H1 (cell line): ENCODE measurements at regions not wholly inside any gene's neighbourhood (a gene's known extent, or its start where the extent isn't known, plus 50 kb on each side); places are given as distances from the start of the nearest gene placed in this dataset.

Source experiments
- CTCF ChIA-PET: fragments of 300-600 bp; sonication (Branson Sonifier 250); formaldehyde crosslinking; loops from one replicate; lab custom pipeline; 2021; ENCODE audit not compliant: partially characterized antibody; lab: Charles Lee
- POLR2A ChIA-PET: fragments of 300-600 bp; sonication (Branson Sonifier 250); formaldehyde crosslinking; loops from one replicate; lab custom pipeline; 2021; ENCODE audit warnings: inconsistent platforms; ENCODE audit not compliant: partially characterized antibody; lab: Charles Lee
- DNase-seq, 2 experiments: peaks; one replicate each; pipeline versions ENCODE4 v3.0.0 to v3.0.0-alpha.2; 2010 to 2022; ENCODE audit warnings: low spot score in 2 of 2, low read depth in 1 of 2, mixed read lengths in 1 of 2
- FAIRE-seq: peaks from 2 replicates; lab custom pipeline; 2011; peaks lifted over from hg19 to GRCh38; lab: Jason Lieb, UNC
- H2AFZ ChIP-seq: 2 replicates; pipeline ENCODE4 v1.8.1; 2012; ENCODE audit warnings: low read length, inconsistent platforms
- H2AK5ac ChIP-seq: 2 replicates; pipeline ENCODE4 v1.6.1; 2013; ENCODE audit warnings: low read depth, low read length
- H2BK120ac ChIP-seq: replicated peaks from 2 replicates; pipeline ENCODE3; 2013; ENCODE audit warnings: low read depth, low read length, inconsistent platforms
- H2BK12ac ChIP-seq: 2 replicates; pipeline ENCODE4 v1.6.1; 2013; ENCODE audit warnings: low read depth, low read length
- H2BK15ac ChIP-seq: 2 replicates; pipeline ENCODE4 v1.6.1; 2013; ENCODE audit warnings: low read length
- H2BK20ac ChIP-seq: 2 replicates; pipeline ENCODE4 v1.6.1; 2013; ENCODE audit warnings: low read length
- H2BK5ac ChIP-seq: 2 replicates; pipeline ENCODE4 v1.6.1; 2013; ENCODE audit warnings: low read depth, low read length
- H3K14ac ChIP-seq: 2 replicates; pipeline ENCODE4 v1.6.1; 2013; ENCODE audit warnings: inconsistent platforms; ENCODE audit not compliant: insufficient read length
- H3K18ac ChIP-seq: 2 replicates; pipeline ENCODE4 v1.6.1; 2013; ENCODE audit warnings: low read length; ENCODE audit errors: extremely low read depth
- H3K23ac ChIP-seq: 2 replicates; pipeline ENCODE4 v1.6.1; 2013; ENCODE audit warnings: inconsistent platforms; ENCODE audit not compliant: insufficient read length
- H3K23me2 ChIP-seq: 2 replicates; pipeline ENCODE4 v1.6.1; 2013; ENCODE audit warnings: low read depth, low read length
- H3K27ac ChIP-seq: 2 replicates; pipeline ENCODE4 v1.6.1; 2011; ENCODE audit warnings: low read depth, low read length, inconsistent platforms
- H3K27me3 ChIP-seq, 4 experiments: replicated peaks in 1 of 4; 1 replicate in 1 of 4; 2 replicates in 3 of 4; pipeline versions ENCODE4 v1.6.1 to v1.8.1; 2011 to 2013; ENCODE audit warnings: low read length in 3 of 4, mild to moderate bottlenecking in 3 of 4, inconsistent platforms in 2 of 4, mixed read lengths in 2 of 4, moderate library complexity in 1 of 4; ENCODE audit not compliant: control insufficient read depth in 3 of 4, insufficient read depth in 3 of 4; ENCODE audit errors: extremely low read depth in 1 of 4
- H3K36me3 ChIP-seq, 4 experiments: 2 replicates each; pipeline versions ENCODE4 v1.6.1 to v1.8.1; 2011 to 2013; ENCODE audit warnings: mild to moderate bottlenecking in 4 of 4, low read length in 3 of 4, moderate library complexity in 2 of 4, control low read depth in 1 of 4, inconsistent platforms in 1 of 4; ENCODE audit not compliant: insufficient read depth in 4 of 4, control insufficient read depth in 2 of 4
- H3K4ac ChIP-seq: replicated peaks from 2 replicates; pipeline ENCODE3; 2013; ENCODE audit warnings: low read length, low read depth, mixed read lengths, inconsistent platforms; ENCODE audit not compliant: insufficient read length
- H3K4me1 ChIP-seq, 4 experiments: replicated peaks in 1 of 4; 1 replicate in 1 of 4; 2 replicates in 3 of 4; pipeline versions ENCODE4 v1.6.1 to v1.8.1; 2011 to 2013; ENCODE audit warnings: low read length in 3 of 4, inconsistent platforms in 2 of 4, mixed read lengths in 1 of 4; ENCODE audit not compliant: insufficient read depth in 4 of 4, control insufficient read depth in 3 of 4
- H3K4me2 ChIP-seq, 2 experiments: 2 replicates each; pipeline versions ENCODE4 v1.6.1 to v1.8.1; 2011 to 2013; ENCODE audit warnings: low read depth in 2 of 2, low read length in 2 of 2, control low read depth in 1 of 2, inconsistent platforms in 1 of 2, mild to moderate bottlenecking in 1 of 2; ENCODE audit not compliant: insufficient read depth in 1 of 2
- H3K4me3 ChIP-seq, 4 experiments: fragments of 200-600, 300-600 bp in 1 of 4; sonication (generic), shearing (Covaris generic), sonication (Bioruptor Twin) in 1 of 4; 2 replicates each; pipeline versions ENCODE4 v1.5.1 to v1.8.1; 2011 to 2016; ENCODE audit warnings: low read length in 4 of 4, low read depth in 3 of 4, control low read depth in 2 of 4, inconsistent platforms in 2 of 4, mild to moderate bottlenecking in 2 of 4, mixed read lengths in 1 of 4, moderate library complexity in 1 of 4; ENCODE audit not compliant: insufficient read depth in 2 of 4; ENCODE audit errors: extremely low read depth in 1 of 4
- H3K56ac ChIP-seq: replicated peaks from 2 replicates; pipeline ENCODE3; 2013; ENCODE audit warnings: low read depth, mild to moderate bottlenecking, mixed read lengths, low read length, inconsistent platforms; ENCODE audit not compliant: insufficient read length
- H3K79me1 ChIP-seq: 2 replicates; pipeline ENCODE4 v1.6.1; 2013; ENCODE audit warnings: low read depth, low read length, control low read depth
- H3K79me2 ChIP-seq, 2 experiments: 2 replicates each; pipeline versions ENCODE4 v1.6.1 to v1.8.1; 2012 to 2013; ENCODE audit warnings: low read length in 2 of 2, mild to moderate bottlenecking in 2 of 2, inconsistent platforms in 1 of 2; ENCODE audit not compliant: insufficient read depth in 2 of 2, control insufficient read depth in 1 of 2
- H3K9ac ChIP-seq, 4 experiments: replicated peaks in 1 of 4; 1 replicate in 1 of 4; 2 replicates in 3 of 4; pipeline versions ENCODE4 v1.6.1 to v1.8.1; 2011 to 2013; ENCODE audit warnings: low read depth in 3 of 4, low read length in 3 of 4, control low read depth in 2 of 4, mild to moderate bottlenecking in 2 of 4, moderate library complexity in 2 of 4, inconsistent platforms in 1 of 4; ENCODE audit errors: extremely low read depth in 1 of 4
- H3K9me3 ChIP-seq, 2 experiments: 2 replicates each; pipeline versions ENCODE4 v1.6.1 to v1.8.1; 2012 to 2013; ENCODE audit warnings: mild to moderate bottlenecking in 2 of 2, moderate library complexity in 2 of 2, control low read depth in 1 of 2, inconsistent platforms in 1 of 2, low read depth in 1 of 2, low read length in 1 of 2, mixed read lengths in 1 of 2; ENCODE audit not compliant: insufficient read depth in 2 of 2
- H4K20me1 ChIP-seq, 2 experiments: replicated peaks in 1 of 2; 2 replicates each; pipeline versions ENCODE3 to v1.8.1; 2011 to 2013; ENCODE audit warnings: inconsistent platforms in 2 of 2, low read length in 2 of 2, mild to moderate bottlenecking in 1 of 2; ENCODE audit not compliant: insufficient read depth in 2 of 2, control insufficient read depth in 1 of 2
- H4K5ac ChIP-seq: 2 replicates; pipeline ENCODE4 v1.6.1; 2013; ENCODE audit warnings: low read length, low read depth, mixed read lengths, inconsistent platforms; ENCODE audit not compliant: insufficient read length
- H4K8ac ChIP-seq: 2 replicates; pipeline ENCODE4 v1.8.0; 2013; ENCODE audit warnings: mild to moderate bottlenecking, moderate library complexity, low read length, inconsistent platforms; ENCODE audit not compliant: insufficient read depth; ENCODE audit errors: extremely low read depth
- H4K91ac ChIP-seq: replicated peaks from 2 replicates; pipeline ENCODE3; 2013; ENCODE audit warnings: low read length, mixed read lengths, inconsistent platforms; ENCODE audit not compliant: insufficient read length
- ATF3 ChIP-seq: IDR thresholded peaks from 2 replicates; pipeline ENCODE4 v1.6.1; 2011; ENCODE audit warnings: low read depth, mild to moderate bottlenecking, low read length; ENCODE audit not compliant: insufficient read depth
- HDAC6 ChIP-seq: IDR thresholded peaks from one replicate; pipeline ENCODE4 v1.7.1; 2012; ENCODE audit warnings: low read depth, mild to moderate bottlenecking, inconsistent platforms, low read length, moderate library complexity
- RAD21 ChIP-seq, 2 experiments: IDR thresholded peaks in 1 of 2; conservative IDR thresholded peaks in 1 of 2; 2 replicates each; pipeline ENCODE4 v1.6.1; 2011; ENCODE audit warnings: low read depth in 2 of 2, low read length in 2 of 2, improper control_type of control experiment in 1 of 2, inconsistent platforms in 1 of 2, mild to moderate bottlenecking in 1 of 2, moderate library complexity in 1 of 2
- SAP30 ChIP-seq: fragments of 300-600 bp; sonication (generic); IDR thresholded peaks from 2 replicates; pipeline ENCODE4 v1.7.1; 2012; ENCODE audit warnings: low read length, moderate library complexity, mild to moderate bottlenecking, inconsistent platforms; ENCODE audit not compliant: insufficient read depth, insufficient replicate concordance
- SIRT6 ChIP-seq: IDR thresholded peaks from one replicate; pipeline ENCODE4 v1.7.1; 2012; ENCODE audit warnings: low read length, inconsistent platforms
- WGBS, 2 experiments: shearing (Covaris generic) in 1 of 2; methylation state at CpG; one replicate each; pipeline versions ENCODE4 v1.1.6 to v1.1.7; 2013 to 2015; ENCODE audit warnings: low lambda C conversion rate in 2 of 2, mixed read lengths in 2 of 2, inconsistent platforms in 1 of 2, low coverage in 1 of 2, missing lambda C conversion rate in 1 of 2; ENCODE audit not compliant: insufficient replicate concordance in 2 of 2, insufficient coverage in 1 of 2, insufficient read length in 1 of 2; ENCODE audit errors: extremely low coverage in 1 of 2, missing lambda C conversion rate in 1 of 2; 5-methylcytosine and 5-hydroxymethylcytosine counted together

DNA sequence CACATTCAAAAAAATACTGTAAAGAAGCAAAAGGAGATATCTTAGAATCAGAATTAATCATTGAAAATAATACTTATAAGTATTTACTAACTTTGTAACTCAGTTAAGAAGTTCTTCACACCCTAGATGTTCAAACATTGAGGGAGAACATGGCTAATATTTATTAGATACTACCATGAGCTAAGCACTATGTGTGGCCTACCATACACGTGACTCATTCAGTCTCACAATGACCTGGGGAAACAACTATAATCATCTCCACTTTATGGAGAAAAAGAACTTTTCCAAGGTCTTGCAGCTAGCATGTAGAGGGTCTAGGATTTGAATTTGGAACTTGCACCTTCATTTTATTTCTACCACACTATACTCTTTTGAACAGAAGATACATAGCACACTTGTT lies 361.9 kb upstream of the CFAP20DC start:
- no peak overlapping the region for H3K23ac ChIP-seq
- no peaks in the 10 kb centered on the region for H3K79me1 ChIP-seq
- DNase-seq, result no peak
- no peaks in the 10 kb centered on the region for H3K4me1 ChIP-seq
- H3K18ac ChIP-seq, result no peak overlapping the region
- POLR2A ChIA-PET, result no interaction called here
- no peaks in the 10 kb centered on the region for H3K23me2 ChIP-seq
- H3K4ac ChIP-seq, result no peak overlapping the region
- no peak overlapping the region for H2BK12ac ChIP-seq
- H3K56ac ChIP-seq, result no peak overlapping the region
- H4K5ac ChIP-seq, result no peak overlapping the region
- H3K4me2 ChIP-seq, result no peak overlapping the region
- no peak overlapping the region for H3K27ac ChIP-seq
- H4K91ac ChIP-seq, result no peak overlapping the region
- WGBS, 2 experiments, result 90% methylated on average over 1 of the region's 1 CpG; no CpG with 5 or more reads in 1 of the 2 experiments
- H3K4me3 ChIP-seq, result no peak overlapping the region
- CTCF ChIA-PET, result no interaction called here
- no peaks in the 10 kb centered on the region for H3K27me3 ChIP-seq
- H2AK5ac ChIP-seq, result no peak overlapping the region
- no peaks in the 10 kb centered on the region for H3K36me3 ChIP-seq
- no peak overlapping the region for H2BK20ac ChIP-seq
- TF ChIP-seq SIRT6 (no peak), SAP30 (no peak), ATF3 (no peak), RAD21 (IDR thresholded peaks at IDR 0.05 in 1 of 2, conservative IDR thresholded peaks at IDR 0.05 in 1 of 2; ENCODE audit: low read depth in 2 of 2, low read length in 2 of 2) (no peak), HDAC6 (no peak)
- H3K9ac ChIP-seq, result no peak overlapping the region
- no peak overlapping the region for H3K14ac ChIP-seq
- no peak overlapping the region for H2BK120ac ChIP-seq
- no peaks in the 10 kb centered on the region for H3K79me2 ChIP-seq
- no peaks in the 10 kb centered on the region for H3K9me3 ChIP-seq
- H4K8ac ChIP-seq, result no peak overlapping the region
- no peak for FAIRE-seq
- H2AFZ ChIP-seq, result no peak overlapping the region
- H2BK15ac ChIP-seq, result no peak overlapping the region
- no peaks in the 10 kb centered on the region for H4K20me1 ChIP-seq
- H2BK5ac ChIP-seq, result no peak overlapping the region
